Peyer's patch (tissue), 4 donors: ENCODE measurements at regions not wholly inside any gene's neighbourhood (a gene's known extent, or its start where the extent isn't known, plus 50 kb on each side); places are given as distances from the start of the nearest gene placed in this dataset.

ENCODE experiments used
- CTCF ChIP-seq, 6 experiments: fragments of 450-650 bp in 4 of 6; fragments of 200-600 bp in 2 of 6; sonication (generic) in 1 of 6; IDR thresholded peaks; one replicate each; pipeline ENCODE4 v1.5.1; 2017 to 2019; ENCODE audit warnings: antibody characterized with exemption in 6 of 6, mild to moderate bottlenecking in 3 of 6, moderate library complexity in 1 of 6
- POLR2A ChIP-seq, 2 donors: fragments of 450-650 bp; IDR thresholded peaks; one replicate each; pipeline ENCODE4 v1.5.1; 2017; ENCODE audit warnings: antibody characterized with exemption in 2 of 2, mild to moderate bottlenecking in 2 of 2, moderate library complexity in 2 of 2

- TF ChIP-seq CTCF (IDR thresholded peaks at IDR 0.05): no peak
- no peak for TF ChIP-seq POLR2A (IDR thresholded peaks at IDR 0.05)
Observed at GRCh38 chr12:105433804-105434203, 103.3 kb downstream of the C12orf75 start.
